Activated CD4-positive, CD25-positive, alpha-beta regulatory T cell treated with anti-CD3 and anti-CD28 coated beads, Interleukin-2, amount 50 U/mL, for 24 hours (primary cell): ENCODE measurements at regions not wholly inside any gene's neighbourhood (a gene's known extent, or its start where the extent isn't known, plus 50 kb on each side); places are given as distances from the start of the nearest gene placed in this dataset.

Source experiments
- ATAC-seq, 2 donors: fragments of 150-1000 bp; cut with Tn5 transposase; one replicate each; pipeline ENCODE4 v1.10.0; 2021; ENCODE audit warnings: mild to moderate bottlenecking in 1 of 2, moderate library complexity in 1 of 2

DNA sequence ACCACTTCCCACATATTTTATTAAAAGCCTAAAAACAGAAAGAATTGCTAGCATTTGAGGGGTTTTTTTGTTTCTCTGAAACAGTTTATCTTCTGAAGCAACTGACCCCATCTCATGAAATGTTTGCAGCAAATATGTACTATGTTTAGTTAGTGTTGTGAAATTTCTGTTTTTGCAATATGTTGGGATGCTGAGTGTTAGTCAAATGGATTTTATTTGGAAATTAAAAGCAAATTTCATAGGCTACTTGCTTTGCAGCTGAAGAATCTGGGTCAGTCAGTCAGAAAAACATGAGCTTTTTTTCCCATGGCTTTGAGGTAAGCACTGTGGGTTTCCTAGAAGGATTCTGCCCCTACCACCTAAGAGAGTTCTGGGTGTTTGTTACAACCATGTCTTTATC lies 184.9 kb upstream of the DKK2 start:
- no peak for ATAC-seq

DNA sequence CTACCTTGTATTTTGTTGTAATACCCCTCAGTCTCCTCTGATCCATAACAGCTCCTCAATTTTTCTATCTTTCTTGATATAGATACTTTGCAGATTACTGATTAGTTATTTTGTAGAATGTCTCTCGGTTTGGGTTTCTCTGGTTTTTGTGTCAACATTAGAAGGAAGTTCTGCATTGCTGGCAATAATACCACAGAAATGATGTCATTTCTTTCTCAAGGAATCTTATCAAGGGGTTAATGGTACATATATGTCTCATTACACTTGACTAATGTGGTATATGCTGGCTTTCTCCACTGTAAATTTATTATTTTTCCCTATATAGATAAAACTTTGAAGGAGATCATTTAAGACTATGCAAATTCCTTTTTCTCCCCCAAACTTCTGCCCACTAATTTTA lies 183.6 kb upstream of the DKK2 start:
- no peak for ATAC-seq

DNA sequence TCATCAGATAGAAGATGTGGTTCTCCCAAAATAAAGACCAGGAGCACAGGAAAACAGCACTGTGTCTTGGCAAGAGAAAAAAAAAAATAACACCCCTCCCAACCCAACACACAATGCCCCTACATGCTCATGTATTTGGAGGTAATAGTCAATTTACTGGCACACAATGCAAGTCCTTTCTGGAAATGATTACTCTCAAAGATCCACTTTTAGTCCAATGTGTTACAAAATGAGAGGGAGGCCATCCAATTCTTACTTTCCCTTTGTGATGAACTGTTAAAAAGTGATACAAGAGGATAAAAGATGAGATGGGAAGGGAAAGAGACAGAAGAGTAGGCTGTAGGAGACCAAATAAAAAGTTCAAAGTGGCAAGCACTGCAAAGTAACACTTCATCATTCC lies 180.3 kb upstream of the DKK2 start:
- no peak for ATAC-seq

DNA sequence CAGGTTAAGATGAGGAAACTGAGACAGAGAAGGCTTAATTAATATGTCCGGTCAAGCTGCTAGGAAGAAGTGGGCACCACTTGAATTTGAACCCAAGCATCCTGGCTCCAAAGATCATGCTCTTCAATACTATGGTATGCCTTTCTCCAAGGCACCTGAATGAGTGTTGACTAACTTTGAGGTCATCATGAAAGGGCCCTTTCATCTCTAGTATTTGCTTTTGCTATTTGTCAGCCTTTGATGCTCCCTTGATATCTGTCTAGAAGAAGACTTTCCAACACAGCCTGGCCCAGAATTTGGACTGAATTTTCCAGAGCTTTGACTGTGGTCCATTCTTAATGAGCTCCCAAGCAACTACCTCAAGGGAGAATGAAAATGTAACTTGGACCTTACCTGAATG lies 179.1 kb upstream of the DKK2 start:
- no peak for ATAC-seq

DNA sequence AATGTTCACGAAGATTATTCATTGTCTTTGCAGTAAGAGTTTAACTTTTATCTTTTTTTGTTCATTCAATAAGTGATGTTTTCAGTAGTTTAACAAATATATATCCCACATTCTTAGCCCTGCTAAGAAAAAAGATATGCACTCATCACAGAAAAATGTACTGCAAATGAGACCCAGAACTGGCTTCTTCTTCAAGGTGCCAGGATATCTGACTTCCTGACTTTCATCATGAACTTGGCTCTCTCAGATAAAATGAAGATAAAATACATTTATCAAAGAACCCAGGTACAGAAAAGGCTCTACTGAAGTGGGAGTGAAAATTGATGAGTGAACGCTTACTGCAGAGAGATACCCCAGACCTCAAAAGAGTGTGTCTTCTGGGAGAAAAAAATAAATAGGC lies 177.8 kb upstream of the DKK2 start:
- ATAC-seq: no peak

DNA sequence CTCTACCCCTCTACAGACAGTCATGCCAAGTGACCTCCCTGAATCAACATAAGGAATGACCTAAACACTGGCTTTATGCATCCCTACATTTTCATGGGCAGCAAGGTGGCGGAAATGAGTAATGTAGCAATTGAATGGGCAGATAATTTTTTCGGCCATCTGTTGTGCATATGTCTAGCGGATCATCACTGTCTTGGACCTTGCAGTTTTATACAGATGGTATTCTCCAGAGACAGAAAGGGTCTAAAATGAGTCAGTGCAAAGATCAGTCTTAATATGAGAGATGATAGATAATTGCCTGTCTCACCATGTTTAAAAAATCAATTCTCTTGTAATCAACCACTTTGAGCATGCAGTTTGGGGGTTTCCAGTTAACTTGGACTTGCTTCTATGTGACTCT lies 177.3 kb upstream of the DKK2 start:
- ATAC-seq: no peak

DNA sequence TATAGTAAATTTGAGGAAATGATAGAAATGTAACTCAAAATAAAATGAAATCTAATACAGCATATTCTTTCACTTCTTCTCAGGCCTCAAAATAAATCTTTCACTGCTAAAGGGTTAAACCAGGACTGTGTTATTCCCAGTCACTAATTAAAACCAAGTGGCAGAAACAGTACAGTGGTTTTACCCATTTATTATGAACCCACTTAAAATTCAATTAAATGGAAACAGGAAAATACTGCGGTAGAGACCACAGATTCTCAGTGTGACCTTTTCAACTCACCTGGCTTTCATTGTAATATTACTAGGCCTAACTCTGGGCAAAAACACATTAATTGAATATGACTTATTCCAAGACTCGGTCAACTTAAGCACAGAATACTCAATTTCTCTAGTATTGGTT lies 176.5 kb upstream of the DKK2 start:
- no peak for ATAC-seq

DNA sequence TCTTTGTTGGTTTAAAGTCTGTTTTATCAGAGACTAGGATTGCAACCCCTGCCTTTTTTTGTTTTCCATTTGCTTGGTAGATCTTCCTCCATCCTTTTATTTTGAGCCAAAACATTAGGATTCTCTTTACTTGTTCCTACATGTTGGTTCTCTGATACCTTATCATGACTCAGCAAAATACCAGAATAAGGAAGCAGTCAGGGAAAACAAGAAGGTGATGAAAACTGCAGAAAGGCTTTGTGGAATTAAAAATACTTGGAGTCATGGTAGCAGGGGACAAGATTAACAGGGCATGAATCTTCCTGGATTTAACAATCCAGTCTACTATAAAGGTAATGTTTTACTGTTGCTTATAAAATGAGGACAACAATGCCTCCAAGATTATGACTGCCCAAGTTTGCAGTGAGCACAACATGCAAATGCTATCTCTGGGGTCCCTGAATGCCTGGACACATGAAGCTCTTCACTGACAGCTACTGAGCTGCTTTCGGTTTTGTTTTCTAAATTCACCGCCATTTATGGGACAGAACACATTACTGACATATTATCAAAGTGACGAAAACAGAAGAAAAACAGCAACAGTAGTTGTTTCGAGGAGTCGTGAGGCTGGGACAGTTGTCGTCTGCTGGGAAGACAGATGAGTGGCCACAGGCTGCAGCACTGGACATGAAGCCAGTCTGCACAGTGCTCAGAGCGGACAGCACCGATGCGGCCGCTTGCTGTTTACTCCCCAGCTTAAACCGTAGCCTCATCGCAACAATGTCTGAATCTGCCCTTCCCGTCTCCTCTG lies 174.5 kb upstream of the DKK2 start:
- ATAC-seq: no peak

DNA sequence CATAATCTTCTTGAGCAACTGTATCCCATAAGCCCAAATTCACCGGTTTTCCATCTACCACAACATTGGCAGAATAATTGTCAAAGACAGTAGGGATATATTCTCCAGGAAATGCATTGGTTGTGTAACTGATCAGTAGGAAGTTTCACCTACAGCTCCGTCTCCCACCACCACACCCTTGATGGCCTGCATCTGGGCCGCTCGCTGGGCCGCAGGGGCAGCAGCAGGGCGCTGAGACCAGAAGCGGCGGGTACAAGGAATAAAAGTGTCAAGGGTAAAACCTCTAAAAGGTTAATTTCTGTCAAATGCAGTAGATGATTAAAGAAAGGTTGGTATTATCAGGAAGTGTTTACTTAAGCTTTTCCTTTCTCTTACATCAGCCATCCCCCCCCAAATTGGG lies 167.6 kb upstream of the DKK2 start:
- no peak for ATAC-seq

DNA sequence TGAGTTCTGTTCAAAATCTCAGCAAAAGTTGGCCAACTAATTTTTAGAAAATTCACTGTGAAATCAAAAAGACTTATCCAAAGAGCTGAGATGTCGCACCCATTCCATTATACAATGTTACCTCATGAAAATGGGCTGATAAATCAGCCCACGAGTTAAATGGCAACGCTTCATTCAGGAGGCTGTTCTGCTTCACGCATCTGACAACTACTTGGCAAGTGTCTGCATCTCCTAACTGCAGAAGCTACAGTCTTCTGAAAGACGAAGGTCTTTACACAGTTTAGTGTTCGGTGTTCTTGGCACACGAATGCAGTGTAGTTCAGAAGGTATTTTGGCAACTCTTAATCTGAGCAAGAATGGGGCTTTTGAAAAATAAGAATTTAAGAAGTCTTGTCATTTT lies 166.6 kb upstream of the DKK2 start:
- no peak for ATAC-seq

DNA sequence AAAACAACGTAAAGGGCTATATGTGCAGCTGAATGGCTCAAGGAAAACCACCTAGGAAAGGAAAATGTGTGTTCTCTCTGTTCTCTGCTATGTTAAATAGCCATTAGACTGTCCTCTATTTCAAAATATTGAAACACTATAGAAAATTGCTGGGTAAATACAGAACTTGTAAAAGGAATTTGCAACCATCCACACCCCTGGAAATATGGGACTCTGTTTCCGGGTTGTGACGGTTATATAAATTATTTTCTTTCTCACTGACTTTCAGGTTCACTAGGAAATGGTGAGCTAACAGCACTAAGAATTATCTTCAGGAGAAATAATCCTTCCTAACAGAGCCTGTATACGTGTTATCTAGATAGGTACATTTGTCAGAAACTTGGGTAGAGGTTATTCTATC lies 161.0 kb upstream of the DKK2 start:
- ATAC-seq: no peak

DNA sequence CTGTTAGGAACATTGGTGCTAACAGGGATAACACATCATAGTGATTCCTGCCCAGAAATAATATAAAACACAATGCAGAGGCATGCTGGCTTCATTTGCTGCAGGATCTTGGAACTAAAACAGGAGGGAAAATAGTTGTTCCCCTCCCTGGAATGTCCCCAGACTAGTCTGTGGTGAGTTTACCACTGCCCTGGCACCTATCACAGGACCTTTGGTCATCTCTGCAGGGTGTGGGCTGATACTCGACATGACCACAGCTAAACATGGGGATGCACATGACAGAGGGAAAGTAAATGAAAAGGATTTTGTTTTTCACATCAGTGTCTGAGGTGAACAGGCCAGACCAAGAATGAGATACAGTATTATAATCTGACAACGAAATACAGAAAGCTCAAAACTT lies 160.2 kb upstream of the DKK2 start:
- ATAC-seq: no peak

DNA sequence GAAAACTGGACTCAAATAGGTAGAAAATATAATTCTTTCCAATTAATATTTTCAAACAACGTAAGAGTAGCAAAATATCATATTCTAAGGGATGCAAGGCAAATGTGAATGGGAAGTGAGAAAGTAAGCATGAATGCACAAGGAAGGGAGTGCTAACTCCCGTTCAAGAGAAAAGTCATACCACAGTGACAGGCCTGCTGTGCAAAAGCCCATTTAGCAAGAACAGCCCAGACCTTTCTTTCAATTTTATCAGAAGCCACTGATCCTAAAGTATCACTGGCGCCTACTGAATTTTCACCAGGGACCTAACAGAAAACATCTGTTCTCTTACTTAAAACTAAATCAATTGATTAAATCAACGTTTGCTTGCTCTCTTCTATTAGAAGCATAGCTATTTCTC lies 157.9 kb upstream of the DKK2 start:
- no peak for ATAC-seq

DNA sequence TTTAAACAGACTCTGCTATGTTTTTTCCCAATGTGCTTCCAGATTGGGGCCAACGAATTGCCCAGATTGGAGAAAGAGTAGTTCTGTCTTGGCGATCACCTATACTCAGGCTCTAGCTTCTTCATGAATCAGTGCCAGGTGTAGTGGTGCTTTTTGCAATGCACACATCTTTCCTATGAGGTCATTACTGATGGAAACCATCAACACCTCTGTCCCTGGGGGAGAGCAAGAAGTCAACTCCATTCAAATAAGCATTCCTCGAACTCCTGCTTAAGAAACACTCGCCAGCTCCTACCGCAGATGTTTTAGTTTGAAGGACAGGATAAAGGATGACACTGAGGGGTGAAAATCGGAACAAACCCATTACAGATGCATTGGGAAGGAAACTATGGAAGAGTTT lies 156.5 kb upstream of the DKK2 start:
- ATAC-seq: no peak

DNA sequence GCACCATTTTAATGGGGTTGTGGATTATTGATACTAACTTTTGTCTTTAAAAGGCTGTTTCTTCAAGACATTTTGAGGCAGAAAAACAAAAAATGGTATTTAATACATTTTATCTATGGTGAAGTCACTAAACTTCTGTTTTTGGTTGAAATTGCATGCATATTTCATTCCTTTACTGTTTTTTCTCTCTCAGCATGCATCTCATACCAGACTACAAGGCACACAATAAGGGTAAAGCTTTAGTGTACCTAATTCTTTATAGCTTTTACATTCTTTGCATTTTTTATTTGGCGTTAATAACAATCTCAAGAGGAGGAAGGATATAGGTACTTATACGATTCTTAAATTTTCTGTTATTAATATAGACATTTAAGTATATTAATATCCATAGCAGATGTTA lies 151.0 kb upstream of the DKK2 start:
- ATAC-seq: no peak

DNA sequence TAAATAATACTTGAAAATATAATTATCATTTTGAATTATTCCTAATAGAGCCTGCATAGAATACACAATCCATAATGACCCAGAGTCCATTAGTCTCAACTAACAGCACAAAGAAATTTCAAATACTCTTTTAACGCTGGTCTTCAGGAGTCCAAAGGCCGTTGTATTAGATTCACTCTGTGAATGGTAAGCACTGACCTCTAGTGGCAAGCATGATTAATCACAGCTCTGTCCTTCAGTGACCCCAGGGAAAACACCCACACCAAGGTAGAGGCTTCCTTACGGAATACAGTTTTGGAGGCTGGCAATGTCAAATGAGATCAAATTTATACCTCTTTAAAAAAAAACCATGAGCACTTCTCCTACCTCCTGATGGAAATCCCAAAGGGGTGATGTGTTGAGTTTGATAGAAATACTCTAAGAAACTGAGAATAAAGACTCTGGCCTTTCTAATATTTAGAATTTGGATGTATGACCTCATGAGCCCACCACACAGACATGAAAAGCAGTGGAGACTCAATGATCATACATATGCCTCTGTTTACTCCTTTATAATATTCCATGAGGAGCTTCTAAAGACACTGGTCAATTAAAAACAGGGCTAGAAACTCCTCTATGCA lies 147.2 kb upstream of the DKK2 start:
- ATAC-seq: peak in 1 of 2 donors; percentile 38

DNA sequence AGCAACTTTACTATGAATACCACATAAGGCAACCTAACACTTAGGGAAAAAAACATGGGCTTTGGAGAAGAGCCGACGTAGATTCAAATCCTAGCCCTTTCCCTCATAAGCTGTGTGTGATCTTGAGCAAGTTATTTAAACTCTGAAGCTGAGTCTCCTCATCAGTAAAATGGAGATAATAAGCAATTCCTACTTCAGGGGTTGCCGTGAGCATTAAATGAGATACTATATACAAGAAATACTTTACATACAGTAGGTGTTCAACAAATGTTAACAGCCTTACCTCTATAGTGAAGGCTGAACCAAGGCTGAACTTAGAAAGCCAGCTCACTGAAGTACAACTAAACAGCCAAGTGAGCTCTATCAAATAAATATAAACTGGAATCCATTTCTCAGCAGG lies 146.2 kb upstream of the DKK2 start:
- no peak for ATAC-seq

DNA sequence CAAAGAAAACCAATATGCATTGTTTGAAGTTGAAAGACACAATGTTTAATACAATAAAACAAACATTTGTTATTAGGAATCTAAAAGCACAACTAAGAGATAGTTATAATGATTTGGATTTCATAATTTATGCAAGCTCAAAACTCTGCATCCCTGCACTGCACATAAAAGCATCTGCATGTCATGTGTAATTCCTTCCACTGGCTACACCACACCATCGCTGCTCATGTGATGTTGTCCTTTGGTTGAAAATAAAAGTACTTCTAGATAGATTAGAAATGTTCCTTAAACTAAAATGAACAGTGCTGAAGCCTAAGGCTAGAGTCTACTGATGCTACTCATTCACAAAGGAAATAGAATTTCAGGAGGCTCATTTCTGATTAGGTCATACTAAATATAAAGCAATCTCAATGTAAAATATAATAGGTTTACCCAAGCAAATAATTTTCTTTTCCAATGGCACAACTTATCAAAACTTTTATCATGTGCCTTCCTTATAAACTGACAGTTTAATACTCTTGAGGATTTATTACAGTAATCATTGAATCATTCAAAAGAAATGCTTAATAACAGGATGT lies 130.8 kb upstream of the DKK2 start:
- ATAC-seq: no peak

DNA sequence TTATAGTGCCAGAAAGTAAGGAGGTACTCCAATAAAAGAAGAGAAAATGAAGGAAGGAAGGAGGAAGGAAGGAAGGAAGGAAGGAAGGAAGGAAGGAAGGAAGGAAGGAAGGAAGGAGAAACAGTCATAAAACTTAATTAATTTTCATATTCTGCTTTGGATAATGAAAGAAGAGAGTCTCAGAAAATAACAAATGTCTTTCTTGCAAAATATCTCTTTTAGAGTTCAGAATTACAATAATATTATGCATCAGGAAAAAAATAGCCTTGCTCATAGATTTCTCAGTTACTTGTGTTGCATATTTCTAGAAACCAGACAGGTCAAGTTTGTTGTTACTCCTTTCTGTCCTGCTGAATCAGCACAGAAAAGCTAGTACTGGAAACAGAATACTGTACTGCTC lies 130.1 kb upstream of the DKK2 start:
- ATAC-seq: no peak

DNA sequence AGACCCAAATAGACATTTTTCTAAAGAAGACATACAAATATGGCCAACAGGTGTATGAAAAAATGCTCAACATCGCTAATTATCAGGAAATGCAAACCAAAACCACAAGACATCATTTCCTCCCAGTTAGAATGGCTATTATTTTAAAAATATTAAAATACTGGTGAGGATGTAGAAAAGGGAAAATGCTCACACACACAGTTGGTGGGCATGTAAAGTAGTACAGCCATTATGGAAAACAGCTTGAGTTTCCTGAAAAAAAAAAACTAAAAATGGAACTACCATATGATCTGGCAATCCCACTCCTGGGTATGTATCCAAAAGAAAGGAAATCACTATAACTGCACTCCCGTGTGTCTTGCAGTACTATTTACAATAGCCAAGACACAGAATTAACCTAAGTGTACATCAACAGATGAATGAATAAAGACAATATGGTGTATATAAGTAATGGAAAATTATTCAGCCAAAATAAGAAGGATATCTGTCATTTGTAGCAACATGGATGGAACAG lies 128.9 kb upstream of the DKK2 start:
- ATAC-seq: no peak

DNA sequence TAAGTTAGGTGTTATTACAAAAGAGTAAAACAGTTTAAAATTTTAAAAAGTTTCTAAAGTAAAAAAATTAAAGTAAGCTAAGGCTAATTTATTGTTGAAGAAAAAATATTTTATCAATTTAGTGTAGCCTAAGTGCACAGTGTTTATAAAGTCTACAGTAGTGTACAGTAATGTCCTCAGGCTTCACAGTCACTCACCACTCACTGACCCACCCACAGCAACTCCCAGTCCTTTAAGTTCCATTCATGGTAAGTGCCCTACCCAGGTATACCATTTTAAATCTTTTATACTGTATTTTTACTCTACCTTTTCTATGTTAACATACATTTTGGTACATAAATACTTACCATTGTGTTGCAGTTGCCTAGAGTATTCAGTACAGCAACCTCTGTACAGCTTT lies 120.3 kb upstream of the DKK2 start:
- no peak for ATAC-seq

DNA sequence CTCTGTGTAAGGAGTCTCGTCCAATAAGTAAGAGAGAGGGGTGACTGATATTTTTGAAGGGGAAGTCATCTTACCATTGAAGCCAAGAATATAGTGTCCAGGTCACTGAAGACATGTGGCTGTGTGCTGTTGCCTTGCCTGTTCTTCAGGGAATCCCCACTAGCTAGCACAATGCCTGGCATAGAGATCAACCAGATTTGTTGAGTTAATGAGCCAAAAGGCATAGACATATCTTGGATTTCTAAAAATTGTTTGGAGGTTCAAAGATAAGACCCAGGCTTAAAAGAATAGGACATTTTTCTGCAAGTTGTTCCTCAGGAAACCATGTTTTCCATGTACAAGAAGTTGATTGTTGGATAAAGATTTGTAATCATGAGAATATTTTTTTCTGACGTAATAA lies 119.3 kb upstream of the DKK2 start:
- ATAC-seq: no peak

DNA sequence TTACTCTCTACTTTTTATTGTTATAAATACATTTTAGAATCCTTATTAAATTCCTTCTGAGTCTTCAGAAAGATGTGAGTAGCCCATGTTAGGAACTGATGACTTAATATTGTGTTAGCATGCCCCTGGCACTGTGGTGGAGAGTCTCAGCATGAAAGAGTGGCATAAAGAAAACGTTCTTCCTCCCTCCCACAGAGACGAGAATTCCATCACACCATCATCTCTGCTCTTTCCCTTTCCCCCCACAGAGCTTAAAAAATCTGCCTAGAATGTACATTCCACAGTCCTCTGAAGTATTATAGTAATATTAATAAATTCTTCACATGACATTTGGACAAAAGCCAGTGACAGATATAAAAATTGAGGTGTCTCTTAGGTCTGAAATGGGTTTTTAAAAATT lies 117.8 kb upstream of the DKK2 start:
- no peak for ATAC-seq

DNA sequence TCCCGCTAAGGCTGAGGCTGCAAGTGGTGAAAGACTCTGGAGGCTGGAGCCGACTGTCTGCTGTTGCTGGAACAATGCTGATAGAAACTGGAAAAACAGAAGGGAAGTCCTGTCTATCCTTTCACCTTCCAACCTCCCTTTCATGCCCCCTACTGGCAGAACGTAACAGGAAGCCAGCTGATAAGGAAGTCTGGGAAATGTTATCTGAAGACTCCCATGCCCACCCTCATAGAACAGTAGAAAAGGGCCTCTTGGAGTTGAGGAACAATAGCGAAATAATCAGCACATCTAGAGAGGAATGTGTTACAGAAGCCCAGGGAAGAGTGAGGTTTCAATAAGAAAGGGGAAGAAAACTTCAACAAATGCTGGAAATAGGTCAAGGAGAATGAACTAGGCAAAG lies 117.1 kb upstream of the DKK2 start:
- ATAC-seq: no peak
